ENCODE measurements at regions not wholly inside any gene's neighbourhood (a gene's known extent, or its start where the extent isn't known, plus 50 kb on each side); places are given as distances from the start of the nearest gene placed in this dataset.

DNA sequence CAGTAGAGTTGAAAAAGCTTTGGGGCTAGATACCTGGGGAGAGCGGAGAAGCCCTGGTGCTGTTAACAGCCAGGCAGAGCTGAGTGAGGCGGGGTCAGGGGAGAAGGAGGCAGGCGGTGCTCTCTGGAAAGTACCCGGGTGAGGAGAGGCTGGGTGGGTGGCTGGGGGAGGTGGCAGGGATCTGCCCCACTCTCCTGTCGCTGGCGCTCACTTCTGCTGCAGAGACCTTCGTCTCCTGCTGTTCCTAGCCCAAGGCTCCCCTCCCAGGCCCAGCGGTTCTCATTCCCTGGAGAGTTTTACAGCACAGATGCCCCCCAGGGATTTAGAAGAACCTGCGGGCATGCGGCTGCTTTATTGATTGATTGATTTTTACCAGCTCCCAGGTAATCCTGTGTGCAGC is 302.8 kb downstream of the IRF8 start:
- no peak overlapping the region for H3K4me3 Mint-ChIP-seq
- DNase-seq, result no peak
- H3K27ac Mint-ChIP-seq, result no peak overlapping the region
- POLR2A ChIA-PET, result no interaction called here
- Histone ChIP-seq H3K27me3 (ENCODE audit: insufficient read depth, low read length, poor library complexity, severe bottlenecking) (peaks cover 5% of the 10 kb centered on the region), H3K4me3 (ENCODE audit: low read length) (no peak overlapping the region), H3K4me1 (ENCODE audit: insufficient read depth, low read length) (no peaks in the 10 kb centered on the region), H3K9me3 (ENCODE audit: low read length) (no peaks in the 10 kb centered on the region), H3K27ac (ENCODE audit: low read depth, low read length) (no peak overlapping the region), H3K36me3 (ENCODE audit: insufficient read depth, low read length) (no peaks in the 10 kb centered on the region)
- H3K27me3 Mint-ChIP-seq, result peaks cover 24 to 43% of the 10 kb centered on the region in 2 donors
- H3K4me1 Mint-ChIP-seq, result no peaks in the 10 kb centered on the region
- CTCF ChIA-PET, result no interaction called here
- H3K9me3 Mint-ChIP-seq, result no peaks in the 10 kb centered on the region
- H3K36me3 Mint-ChIP-seq, result no peaks in the 10 kb centered on the region

DNA sequence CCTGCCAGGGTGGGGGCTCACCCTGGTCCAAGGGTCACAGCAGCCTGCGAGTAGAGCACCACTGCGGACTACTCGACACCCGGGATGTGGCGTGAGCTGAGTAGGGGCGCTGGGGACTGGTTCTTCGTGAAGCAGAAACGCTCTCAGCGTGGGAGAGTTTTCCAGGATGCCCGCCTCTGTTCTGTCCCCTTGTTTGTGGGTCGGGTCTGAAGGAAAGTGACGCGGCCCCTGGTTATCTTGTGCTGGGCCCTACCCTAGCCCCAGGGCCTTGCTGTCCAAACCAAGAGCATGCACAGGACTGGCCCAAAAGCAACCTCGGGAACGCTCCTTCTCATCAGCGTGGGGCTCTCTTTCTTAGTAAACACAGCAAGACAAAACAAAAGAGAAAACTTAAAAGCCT is 303.3 kb downstream of the IRF8 start:
- ChIA-PET CTCF (no interaction called here), POLR2A (no interaction called here)
- H3K4me3 Mint-ChIP-seq, result no peak overlapping the region
- Histone ChIP-seq H3K4me3 (ENCODE audit: low read length) (no peak overlapping the region), H3K36me3 (ENCODE audit: insufficient read depth, low read length) (no peaks in the 10 kb centered on the region), H3K4me1 (ENCODE audit: insufficient read depth, low read length) (no peaks in the 10 kb centered on the region), H3K27ac (ENCODE audit: low read depth, low read length) (no peak overlapping the region), H3K27me3 (ENCODE audit: insufficient read depth, low read length, poor library complexity, severe bottlenecking) (peaks cover 5% of the 10 kb centered on the region), H3K9me3 (ENCODE audit: low read length) (no peaks in the 10 kb centered on the region)
- no peaks in the 10 kb centered on the region for H3K4me1 Mint-ChIP-seq
- DNase-seq, result no peak
- peaks cover 22 to 40% of the 10 kb centered on the region in 2 donors for H3K27me3 Mint-ChIP-seq
- no peaks in the 10 kb centered on the region for H3K9me3 Mint-ChIP-seq
- H3K27ac Mint-ChIP-seq, result peak overlapping the region in 1 of 8 donors; percentile 89
- no peaks in the 10 kb centered on the region for H3K36me3 Mint-ChIP-seq

- H3K4me3 ChIP-seq (ENCODE audit: low read length), result no peak overlapping the region
- Mint-ChIP-seq H3K36me3 (no peaks in the 10 kb centered on the region), H3K4me1 (no peaks in the 10 kb centered on the region), H3K27ac (peak overlapping the region in 1 of 8 donors; percentile 83), H3K27me3 (peaks cover 22 to 34% of the 10 kb centered on the region in 2 donors), H3K9me3 (no peaks in the 10 kb centered on the region), H3K4me3 (no peak overlapping the region)
- ChIA-PET CTCF (no interaction called here), POLR2A (no interaction called here)
- H3K36me3 ChIP-seq (ENCODE audit: insufficient read depth, low read length), result no peaks in the 10 kb centered on the region
- no peak for DNase-seq
- peaks cover 5% of the 10 kb centered on the region for H3K27me3 ChIP-seq (ENCODE audit: insufficient read depth, low read length, poor library complexity, severe bottlenecking)
- H3K4me1 ChIP-seq (ENCODE audit: insufficient read depth, low read length), result no peaks in the 10 kb centered on the region
- no peaks in the 10 kb centered on the region for H3K9me3 ChIP-seq (ENCODE audit: low read length)
- no peak overlapping the region for H3K27ac ChIP-seq (ENCODE audit: low read depth, low read length)
Observed at GRCh38 chr16:86202760-86203426, 303.9 kb downstream of the IRF8 start.

DNA sequence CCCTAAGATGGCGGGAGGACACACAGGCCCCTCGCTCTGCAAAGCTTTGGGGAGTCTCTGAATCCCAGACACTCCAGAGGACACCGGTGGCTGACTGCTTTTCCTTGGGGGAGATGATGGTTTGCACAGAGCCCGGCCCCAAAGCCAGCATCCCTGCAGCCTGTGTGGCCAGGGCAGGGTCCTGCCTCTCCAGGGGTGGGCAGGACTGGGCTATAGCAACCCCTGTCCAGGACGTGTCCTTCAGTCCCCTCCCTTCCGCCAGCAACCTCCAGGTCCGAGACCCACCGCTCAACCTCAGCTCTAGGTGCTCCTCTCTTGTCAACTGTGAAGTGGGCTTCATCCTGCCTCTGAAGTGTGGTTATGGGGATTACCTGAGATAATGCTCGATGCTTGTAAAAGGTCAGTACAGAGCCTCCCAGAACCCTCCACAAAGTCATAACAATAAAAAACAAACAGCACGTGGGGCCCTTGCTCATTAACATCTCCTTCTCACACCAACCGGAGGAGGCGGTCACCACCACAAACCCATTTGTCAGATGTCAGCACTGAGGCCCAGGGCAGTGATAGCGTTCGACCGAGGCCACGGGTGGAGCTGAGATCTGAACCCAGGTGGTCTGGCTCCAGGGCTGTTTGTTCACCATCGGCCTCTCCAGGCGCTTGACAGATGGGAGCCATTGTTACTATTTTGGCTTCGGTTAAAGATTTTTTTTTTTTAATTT is 304.8 kb downstream of the IRF8 start:
- H3K27ac ChIP-seq (ENCODE audit: low read depth, low read length), result no peak overlapping the region
- H3K9me3 Mint-ChIP-seq, result no peaks in the 10 kb centered on the region
- H3K9me3 ChIP-seq (ENCODE audit: low read length), result no peaks in the 10 kb centered on the region
- no peak overlapping the region for H3K27ac Mint-ChIP-seq
- ChIA-PET POLR2A (no interaction called here), CTCF (no interaction called here)
- H3K4me3 Mint-ChIP-seq, result no peak overlapping the region
- H3K4me3 ChIP-seq (ENCODE audit: low read length), result no peak overlapping the region
- DNase-seq, result no peak
- no peaks in the 10 kb centered on the region for H3K36me3 Mint-ChIP-seq
- no peaks in the 10 kb centered on the region for H3K4me1 Mint-ChIP-seq
- peaks cover 20 to 30% of the 10 kb centered on the region in 2 donors for H3K27me3 Mint-ChIP-seq
- H3K36me3 ChIP-seq (ENCODE audit: insufficient read depth, low read length), result no peaks in the 10 kb centered on the region
- peaks cover 5% of the 10 kb centered on the region for H3K27me3 ChIP-seq (ENCODE audit: insufficient read depth, low read length, poor library complexity, severe bottlenecking)
- H3K4me1 ChIP-seq (ENCODE audit: insufficient read depth, low read length), result no peaks in the 10 kb centered on the region

GRCh38 chr16:86205521-86206245 is 304.6 kb upstream of the FOXF1 start:
- Mint-ChIP-seq H3K4me1 (no peaks in the 10 kb centered on the region), H3K36me3 (no peaks in the 10 kb centered on the region), H3K4me3 (no peak overlapping the region), H3K27ac (no peak overlapping the region), H3K27me3 (peaks cover 9 to 13% of the 10 kb centered on the region in 2 donors), H3K9me3 (peaks cover 0 to 2% (median 0%) of the 10 kb centered on the region in 5 donors)
- H3K27me3 ChIP-seq (ENCODE audit: insufficient read depth, low read length, poor library complexity, severe bottlenecking), result no peaks in the 10 kb centered on the region
- H3K4me1 ChIP-seq (ENCODE audit: insufficient read depth, low read length), result no peaks in the 10 kb centered on the region
- ChIA-PET POLR2A (no interaction called here), CTCF (no interaction called here)
- no peaks in the 10 kb centered on the region for H3K9me3 ChIP-seq (ENCODE audit: low read length)
- no peak for DNase-seq
- H3K4me3 ChIP-seq (ENCODE audit: low read length), result no peak overlapping the region
- H3K27ac ChIP-seq (ENCODE audit: low read depth, low read length), result no peak overlapping the region
- H3K36me3 ChIP-seq (ENCODE audit: insufficient read depth, low read length), result no peaks in the 10 kb centered on the region

- H3K4me1 ChIP-seq (ENCODE audit: insufficient read depth, low read length), result no peaks in the 10 kb centered on the region
- H3K27me3 Mint-ChIP-seq, result peaks cover 1 to 5% of the 10 kb centered on the region in 2 donors
Observed at GRCh38 chr16:86207350-86207749, 303.0 kb upstream of the FOXF1 start.

GRCh38 chr16:86209202-86209601 is 301.1 kb upstream of the FOXF1 start:
- Histone ChIP-seq H3K36me3 (ENCODE audit: insufficient read depth, low read length) (no peaks in the 10 kb centered on the region), H3K27me3 (ENCODE audit: insufficient read depth, low read length, poor library complexity, severe bottlenecking) (no peaks in the 10 kb centered on the region), H3K27ac (ENCODE audit: low read depth, low read length) (no peak overlapping the region), H3K4me1 (ENCODE audit: insufficient read depth, low read length) (no peaks in the 10 kb centered on the region), H3K4me3 (ENCODE audit: low read length) (no peak overlapping the region), H3K9me3 (ENCODE audit: low read length) (no peaks in the 10 kb centered on the region)
- CTCF ChIA-PET, result no interaction called here
- DNase-seq, result no peak
- Mint-ChIP-seq H3K27ac (no peak overlapping the region), H3K4me3 (no peak overlapping the region), H3K9me3 (peaks cover 0 to 7% (median 5%) of the 10 kb centered on the region in 5 donors), H3K36me3 (no peaks in the 10 kb centered on the region), H3K4me1 (peaks cover 0 to 2% (median 0%) of the 10 kb centered on the region in 3 donors), H3K27me3 (peaks cover 0 to 2% of the 10 kb centered on the region in 2 donors)
- POLR2A ChIA-PET, result no interaction called here

More at GRCh38 chr16:86207350-86207749, 303.0 kb upstream of the FOXF1 start:
- Mint-ChIP-seq H3K36me3 (no peaks in the 10 kb centered on the region), H3K4me1 (no peaks in the 10 kb centered on the region), H3K9me3 (peaks cover 0 to 7% (median 3%) of the 10 kb centered on the region in 5 donors), H3K4me3 (no peak overlapping the region), H3K27ac (no peak overlapping the region)
- CTCF ChIA-PET, result no interaction called here
- Histone ChIP-seq H3K9me3 (ENCODE audit: low read length) (no peaks in the 10 kb centered on the region), H3K36me3 (ENCODE audit: insufficient read depth, low read length) (no peaks in the 10 kb centered on the region), H3K27me3 (ENCODE audit: insufficient read depth, low read length, poor library complexity, severe bottlenecking) (no peaks in the 10 kb centered on the region), H3K27ac (ENCODE audit: low read depth, low read length) (no peak overlapping the region), H3K4me3 (ENCODE audit: low read length) (no peak overlapping the region)
- DNase-seq, result no peak
- POLR2A ChIA-PET, result no interaction called here
